ENCODE measurements at regions not wholly inside any gene's neighbourhood (a gene's known extent, or its start where the extent isn't known, plus 50 kb on each side); places are given as distances from the start of the nearest gene placed in this dataset.

DNA sequence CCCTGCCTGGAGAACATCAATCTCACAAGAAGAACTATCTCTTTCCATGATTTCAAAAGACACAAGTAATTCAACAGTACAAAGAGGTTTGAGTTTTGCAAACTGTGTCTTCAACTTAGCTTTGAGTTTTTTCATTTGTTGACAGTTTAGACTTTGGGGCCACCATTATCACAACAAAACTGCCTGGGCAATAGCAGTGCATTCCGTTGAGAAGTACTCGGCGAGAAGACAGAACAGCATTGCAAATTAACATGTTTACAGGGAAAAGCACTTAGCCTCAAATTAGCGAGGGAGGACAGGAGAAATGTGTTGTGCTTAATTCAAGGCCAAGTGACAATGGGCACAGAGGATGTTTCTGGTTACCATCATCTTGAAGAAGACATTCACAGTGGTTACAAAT is 133.2 kb upstream of the MPPED2 start:
- ChIA-PET CTCF (no interaction called here), POLR2A (interaction anchor here (0.6 kb wide), 1 partner anchor 116 kb away, joined by 3 read pairs; no protein-coding TSS in a partner anchor)
- Histone ChIP-seq H3K27me3 (ENCODE audit: control insufficient read depth, insufficient read depth, low read length) (no peaks in the 10 kb centered on the region), H3K4me1 (ENCODE audit: control insufficient read depth, insufficient read depth, low read length) (no peaks in the 10 kb centered on the region), H3K4me3 (ENCODE audit: low read depth in 2 of 2, low read length in 2 of 2) (no peak overlapping the region), H3K9me3 (ENCODE audit: control insufficient read depth, insufficient read depth, low read depth, low read length) (no peaks in the 10 kb centered on the region), H3K36me3 (ENCODE audit: control insufficient read depth, insufficient read depth, low read length) (no peaks in the 10 kb centered on the region), H3K27ac (ENCODE audit: low read length) (no peak overlapping the region)
- in situ Hi-C loops (cut with HindIII; ENCODE audit: low pct_unique_long_range_greater_than_20kb, low sequenced_read_pairs), result no loop called here
- no peak for DNase-seq (ENCODE audit: low read depth, low spot score)
- no peak for ATAC-seq
- no TSS peak for BruUV-seq (replicated peaks)
- intact Hi-C loops (cut with micrococcal nuclease; ENCODE audit: unreplicated experiment), result no loop called here
- TF ChIP-seq, protein P1, sequence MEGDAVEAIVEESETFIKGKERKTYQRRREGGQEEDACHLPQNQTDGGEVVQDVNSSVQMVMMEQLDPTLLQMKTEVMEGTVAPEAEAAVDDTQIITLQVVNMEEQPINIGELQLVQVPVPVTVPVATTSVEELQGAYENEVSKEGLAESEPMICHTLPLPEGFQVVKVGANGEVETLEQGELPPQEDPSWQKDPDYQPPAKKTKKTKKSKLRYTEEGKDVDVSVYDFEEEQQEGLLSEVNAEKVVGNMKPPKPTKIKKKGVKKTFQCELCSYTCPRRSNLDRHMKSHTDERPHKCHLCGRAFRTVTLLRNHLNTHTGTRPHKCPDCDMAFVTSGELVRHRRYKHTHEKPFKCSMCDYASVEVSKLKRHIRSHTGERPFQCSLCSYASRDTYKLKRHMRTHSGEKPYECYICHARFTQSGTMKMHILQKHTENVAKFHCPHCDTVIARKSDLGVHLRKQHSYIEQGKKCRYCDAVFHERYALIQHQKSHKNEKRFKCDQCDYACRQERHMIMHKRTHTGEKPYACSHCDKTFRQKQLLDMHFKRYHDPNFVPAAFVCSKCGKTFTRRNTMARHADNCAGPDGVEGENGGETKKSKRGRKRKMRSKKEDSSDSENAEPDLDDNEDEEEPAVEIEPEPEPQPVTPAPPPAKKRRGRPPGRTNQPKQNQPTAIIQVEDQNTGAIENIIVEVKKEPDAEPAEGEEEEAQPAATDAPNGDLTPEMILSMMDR (IDR thresholded peaks at IDR 0.05), result no peak
- TF ChIP-seq TCF7L2 (IDR thresholded peaks at IDR 0.05; ENCODE audit: low read depth, low read length) (no peak), POLR2AphosphoS5 (IDR thresholded peaks at IDR 0.05; ENCODE audit: low read depth, low read length) (no peak), SIN3A (IDR thresholded peaks at IDR 0.05; ENCODE audit: borderline replicate concordance, insufficient read depth, low read depth, low read length) (no peak)
- TF ChIP-seq, protein P2, sequence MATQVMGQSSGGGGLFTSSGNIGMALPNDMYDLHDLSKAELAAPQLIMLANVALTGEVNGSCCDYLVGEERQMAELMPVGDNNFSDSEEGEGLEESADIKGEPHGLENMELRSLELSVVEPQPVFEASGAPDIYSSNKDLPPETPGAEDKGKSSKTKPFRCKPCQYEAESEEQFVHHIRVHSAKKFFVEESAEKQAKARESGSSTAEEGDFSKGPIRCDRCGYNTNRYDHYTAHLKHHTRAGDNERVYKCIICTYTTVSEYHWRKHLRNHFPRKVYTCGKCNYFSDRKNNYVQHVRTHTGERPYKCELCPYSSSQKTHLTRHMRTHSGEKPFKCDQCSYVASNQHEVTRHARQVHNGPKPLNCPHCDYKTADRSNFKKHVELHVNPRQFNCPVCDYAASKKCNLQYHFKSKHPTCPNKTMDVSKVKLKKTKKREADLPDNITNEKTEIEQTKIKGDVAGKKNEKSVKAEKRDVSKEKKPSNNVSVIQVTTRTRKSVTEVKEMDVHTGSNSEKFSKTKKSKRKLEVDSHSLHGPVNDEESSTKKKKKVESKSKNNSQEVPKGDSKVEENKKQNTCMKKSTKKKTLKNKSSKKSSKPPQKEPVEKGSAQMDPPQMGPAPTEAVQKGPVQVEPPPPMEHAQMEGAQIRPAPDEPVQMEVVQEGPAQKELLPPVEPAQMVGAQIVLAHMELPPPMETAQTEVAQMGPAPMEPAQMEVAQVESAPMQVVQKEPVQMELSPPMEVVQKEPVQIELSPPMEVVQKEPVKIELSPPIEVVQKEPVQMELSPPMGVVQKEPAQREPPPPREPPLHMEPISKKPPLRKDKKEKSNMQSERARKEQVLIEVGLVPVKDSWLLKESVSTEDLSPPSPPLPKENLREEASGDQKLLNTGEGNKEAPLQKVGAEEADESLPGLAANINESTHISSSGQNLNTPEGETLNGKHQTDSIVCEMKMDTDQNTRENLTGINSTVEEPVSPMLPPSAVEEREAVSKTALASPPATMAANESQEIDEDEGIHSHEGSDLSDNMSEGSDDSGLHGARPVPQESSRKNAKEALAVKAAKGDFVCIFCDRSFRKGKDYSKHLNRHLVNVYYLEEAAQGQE (IDR thresholded peaks at IDR 0.05; ENCODE audit: insufficient read depth in 1 of 2, low read depth in 2 of 2, low read length in 1 of 2), result no peak

DNA sequence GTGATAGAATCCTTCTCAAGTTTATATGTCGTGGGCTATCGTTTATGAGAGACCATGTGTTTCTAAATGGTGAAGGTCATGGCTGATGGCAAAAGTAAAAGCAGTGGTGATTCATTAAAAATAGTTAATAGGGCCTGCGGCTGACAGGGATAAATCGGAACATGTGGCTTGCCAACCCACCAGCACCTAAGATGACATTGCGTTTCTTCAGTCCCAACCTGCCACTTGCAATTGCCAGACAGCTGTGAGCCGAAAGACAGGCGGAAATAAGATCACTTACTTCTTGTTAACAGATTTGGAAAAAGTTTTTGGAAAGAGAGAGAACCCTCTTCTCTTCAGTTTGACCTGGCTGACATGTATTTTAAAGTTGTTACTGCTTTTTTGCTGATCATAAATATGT is 131.5 kb upstream of the MPPED2 start:
- H3K4me3 ChIP-seq (ENCODE audit: low read depth in 2 of 2, low read length in 2 of 2), result no peak overlapping the region
- ATAC-seq (no peak), DNase-seq (ENCODE audit: low read depth, low spot score) (no peak)
- H3K36me3 ChIP-seq (ENCODE audit: control insufficient read depth, insufficient read depth, low read length), result no peaks in the 10 kb centered on the region
- CTCF ChIA-PET, result no interaction called here
- H3K9me3 ChIP-seq (ENCODE audit: control insufficient read depth, insufficient read depth, low read depth, low read length), result no peaks in the 10 kb centered on the region
- H3K27ac ChIP-seq (ENCODE audit: low read length), result no peak overlapping the region
- TF ChIP-seq SIN3A (IDR thresholded peaks at IDR 0.05; ENCODE audit: borderline replicate concordance, insufficient read depth, low read depth, low read length), result no peak
- in situ Hi-C loops (cut with HindIII; ENCODE audit: low pct_unique_long_range_greater_than_20kb, low sequenced_read_pairs) (no loop called here), intact Hi-C loops (cut with micrococcal nuclease; ENCODE audit: unreplicated experiment) (no loop called here)
- no peaks in the 10 kb centered on the region for H3K4me1 ChIP-seq (ENCODE audit: control insufficient read depth, insufficient read depth, low read length)
- H3K27me3 ChIP-seq (ENCODE audit: control insufficient read depth, insufficient read depth, low read length), result no peaks in the 10 kb centered on the region
- POLR2A ChIA-PET, result no interaction called here
- no TSS peak for BruUV-seq (replicated peaks)

DNA sequence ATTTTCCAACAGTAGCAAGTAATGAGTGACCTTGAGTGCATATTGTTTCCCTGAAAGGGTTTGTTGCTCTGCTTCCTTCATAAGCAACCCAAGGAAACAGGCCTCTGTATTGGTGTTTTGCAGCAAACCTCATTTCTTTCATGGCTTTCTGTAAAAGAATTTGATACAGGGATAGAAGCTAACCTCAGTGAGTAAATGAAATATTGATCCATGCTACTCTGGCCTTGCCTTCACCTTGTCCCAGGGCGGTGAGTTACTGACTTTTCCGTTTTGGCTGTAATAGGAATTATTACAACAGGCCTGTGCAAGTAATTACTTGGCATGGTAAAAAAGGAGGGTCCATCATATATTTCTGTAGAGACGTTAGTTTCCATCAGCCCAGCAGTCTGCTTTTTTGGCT is 130.9 kb upstream of the MPPED2 start:
- TF ChIP-seq TCF7L2 (IDR thresholded peaks at IDR 0.05; ENCODE audit: low read depth, low read length), result no peak
- no peak for TF ChIP-seq POLR2AphosphoS5 (IDR thresholded peaks at IDR 0.05; ENCODE audit: low read depth, low read length)
- no peak for TF ChIP-seq SIN3A (IDR thresholded peaks at IDR 0.05; ENCODE audit: borderline replicate concordance, insufficient read depth, low read depth, low read length)
- TF ChIP-seq, protein P2 (IDR thresholded peaks at IDR 0.05; ENCODE audit: insufficient read depth in 1 of 2, low read depth in 2 of 2, low read length in 1 of 2), result no peak
- TF ChIP-seq, protein P1 (IDR thresholded peaks at IDR 0.05), result no peak
- in situ Hi-C loops (cut with HindIII; ENCODE audit: low pct_unique_long_range_greater_than_20kb, low sequenced_read_pairs), result no loop called here
- ATAC-seq (no peak), DNase-seq (ENCODE audit: low read depth, low spot score) (no peak)
- H3K27ac ChIP-seq (ENCODE audit: low read length), result no peak overlapping the region
- CTCF ChIA-PET, result no interaction called here
- no peaks in the 10 kb centered on the region for H3K36me3 ChIP-seq (ENCODE audit: control insufficient read depth, insufficient read depth, low read length)
- H3K4me3 ChIP-seq (ENCODE audit: low read depth in 2 of 2, low read length in 2 of 2), result no peak overlapping the region
- H3K4me1 ChIP-seq (ENCODE audit: control insufficient read depth, insufficient read depth, low read length), result no peaks in the 10 kb centered on the region
- BruUV-seq (replicated peaks), result no TSS peak
- no peaks in the 10 kb centered on the region for H3K27me3 ChIP-seq (ENCODE audit: control insufficient read depth, insufficient read depth, low read length)
- POLR2A ChIA-PET, result no interaction called here
- H3K9me3 ChIP-seq (ENCODE audit: control insufficient read depth, insufficient read depth, low read depth, low read length), result no peaks in the 10 kb centered on the region
- intact Hi-C loops (cut with micrococcal nuclease; ENCODE audit: unreplicated experiment), result no loop called here

All from Panc1 (cell line).